H9 (cell line): ENCODE measurements at regions not wholly inside any gene's neighbourhood (a gene's known extent, or its start where the extent isn't known, plus 50 kb on each side); places are given as distances from the start of the nearest gene placed in this dataset.

Experiments used
- DNase-seq: peaks from one replicate; pipeline ENCODE4 v3.0.0-alpha.2; 2017
- H2AFZ ChIP-seq: one replicate; pipeline ENCODE4 v1.6.1; 2013; ENCODE audit warnings: mild to moderate bottlenecking, low read length, control low read depth, moderate library complexity
- H2AK5ac ChIP-seq: 2 replicates; pipeline ENCODE4 v1.6.1; 2013; ENCODE audit warnings: low read length, control low read depth, mixed read lengths; ENCODE audit not compliant: insufficient read length
- H2BK120ac ChIP-seq: one replicate; pipeline ENCODE4 v1.6.1; 2013; ENCODE audit warnings: low read depth, mild to moderate bottlenecking, low read length, control low read depth, inconsistent platforms; ENCODE audit not compliant: poor library complexity, severe bottlenecking
- H2BK12ac ChIP-seq: 2 replicates; pipeline ENCODE4 v1.6.1; 2013; ENCODE audit warnings: low read length, control low read depth, mixed read lengths, low read depth; ENCODE audit not compliant: insufficient read length
- H2BK15ac ChIP-seq: 2 replicates; pipeline ENCODE4 v1.6.1; 2013; ENCODE audit warnings: low read depth, low read length, control low read depth
- H2BK20ac ChIP-seq: one replicate; pipeline ENCODE4 v1.6.1; 2013; ENCODE audit warnings: low read depth, mild to moderate bottlenecking, low read length, control low read depth, inconsistent platforms; ENCODE audit not compliant: poor library complexity, severe bottlenecking
- H2BK5ac ChIP-seq: 2 replicates; pipeline ENCODE4 v1.6.1; 2013; ENCODE audit warnings: low read length, control low read depth, mixed read lengths; ENCODE audit not compliant: insufficient read length
- H3K14ac ChIP-seq: 2 replicates; pipeline ENCODE4 v1.6.1; 2013; ENCODE audit warnings: low read length, control low read depth; ENCODE audit not compliant: insufficient read depth
- H3K18ac ChIP-seq: 2 replicates; pipeline ENCODE4 v1.6.1; 2013; ENCODE audit warnings: low read depth, mild to moderate bottlenecking, mixed read lengths, low read length, control low read depth; ENCODE audit not compliant: insufficient read length
- H3K23ac ChIP-seq: 2 replicates; pipeline ENCODE4 v1.6.1; 2013; ENCODE audit warnings: low read length, control low read depth, mixed read lengths, low read depth; ENCODE audit not compliant: insufficient read length
- H3K23me2 ChIP-seq: 2 replicates; pipeline ENCODE4 v1.6.1; 2013; ENCODE audit warnings: low read depth, mild to moderate bottlenecking, mixed read lengths, low read length, control low read depth; ENCODE audit not compliant: insufficient read length, poor library complexity, severe bottlenecking
- H3K27ac ChIP-seq: 2 replicates; pipeline ENCODE4 v1.5.1; 2013; ENCODE audit warnings: low read length, control low read depth, mixed read lengths, low read depth; ENCODE audit not compliant: insufficient read length
- H3K27me3 ChIP-seq: 2 replicates; pipeline ENCODE4 v1.6.1; 2013; ENCODE audit warnings: low read length, control low read depth, inconsistent platforms; ENCODE audit not compliant: insufficient read depth
- H3K4ac ChIP-seq: 2 replicates; pipeline ENCODE4 v1.6.1; 2013; ENCODE audit warnings: low read depth, mild to moderate bottlenecking, control low read depth, inconsistent platforms, low read length, moderate library complexity
- H3K4me1 ChIP-seq: 2 replicates; pipeline ENCODE4 v1.6.1; 2013; ENCODE audit warnings: low read length, control low read depth, inconsistent platforms; ENCODE audit not compliant: insufficient read depth
- H3K4me2 ChIP-seq: 2 replicates; pipeline ENCODE4 v1.6.1; 2013; ENCODE audit warnings: low read length, control low read depth, mixed read lengths; ENCODE audit not compliant: insufficient read length, insufficient read depth
- H3K56ac ChIP-seq: 2 replicates; pipeline ENCODE4 v1.6.1; 2013; ENCODE audit warnings: low read depth, mild to moderate bottlenecking, mixed read lengths, low read length, control low read depth; ENCODE audit not compliant: insufficient read length
- H3K79me1 ChIP-seq: 2 replicates; pipeline ENCODE4 v1.6.1; 2013; ENCODE audit warnings: low read depth, mild to moderate bottlenecking, moderate library complexity, low read length, control low read depth, inconsistent platforms; ENCODE audit not compliant: insufficient read depth, poor library complexity, severe bottlenecking
- H3K79me2 ChIP-seq: 2 replicates; pipeline ENCODE4 v1.6.1; 2013; ENCODE audit warnings: low read length, control low read depth, inconsistent platforms; ENCODE audit not compliant: insufficient read depth
- H3K9ac ChIP-seq: 2 replicates; pipeline ENCODE4 v1.6.1; 2013; ENCODE audit warnings: low read length, control low read depth, mixed read lengths; ENCODE audit not compliant: insufficient read length; ENCODE audit errors: extremely low read depth
- H3K9me3 ChIP-seq: one replicate; pipeline ENCODE4 v1.6.1; 2013; ENCODE audit warnings: low read depth, low read length, inconsistent platforms; ENCODE audit not compliant: control insufficient read depth
- H3T11ph ChIP-seq: one replicate; pipeline ENCODE4 v1.6.1; 2013; ENCODE audit warnings: mild to moderate bottlenecking, low read length, control low read depth, inconsistent platforms
- H4K20me1 ChIP-seq: one replicate; pipeline ENCODE4 v1.6.1; 2013; ENCODE audit not compliant: control insufficient read depth, insufficient read length, insufficient read depth
- H4K5ac ChIP-seq: 2 replicates; pipeline ENCODE4 v1.6.1; 2013; ENCODE audit warnings: low read depth, mild to moderate bottlenecking, mixed read lengths, low read length, control low read depth; ENCODE audit not compliant: insufficient read length
- H4K8ac ChIP-seq: replicated peaks from 2 replicates; pipeline ENCODE4 v1.6.1; 2013; ENCODE audit warnings: low read length, control low read depth, mixed read lengths, low read depth; ENCODE audit not compliant: insufficient read length
- H4K91ac ChIP-seq: 2 replicates; pipeline ENCODE4 v1.6.1; 2013; ENCODE audit warnings: low read depth, mild to moderate bottlenecking, moderate library complexity, mixed read lengths, low read length, control low read depth; ENCODE audit not compliant: insufficient read length
- H3K27ac Mint-ChIP-seq, 3 experiments: 2 replicates in 2 of 3; 3 replicates in 1 of 3; pipeline ENCODE4 v1.8.0; 2020 to 2021; ENCODE audit warnings: mixed read lengths in 3 of 3, mild to moderate bottlenecking in 1 of 3, moderate library complexity in 1 of 3
- H3K27me3 Mint-ChIP-seq: 2 replicates; pipeline ENCODE4 v1.8.0; 2021; ENCODE audit warnings: low read depth, mild to moderate bottlenecking, moderate library complexity, mixed read lengths
- H3K36me3 Mint-ChIP-seq, 3 experiments: 2 replicates in 2 of 3; 3 replicates in 1 of 3; pipeline ENCODE4 v1.8.0; 2020 to 2021; ENCODE audit warnings: low read depth in 3 of 3, mixed read lengths in 3 of 3; ENCODE audit not compliant: insufficient read depth in 1 of 3
- H3K4me1 Mint-ChIP-seq, 2 experiments: 2 replicates each; pipeline ENCODE4 v1.8.0; 2020; ENCODE audit warnings: mixed read lengths in 2 of 2
- H3K4me3 Mint-ChIP-seq, 2 experiments: 2 replicates in 1 of 2; 3 replicates in 1 of 2; pipeline ENCODE4 v1.8.0; 2020 to 2021; ENCODE audit warnings: mild to moderate bottlenecking in 2 of 2, mixed read lengths in 2 of 2, moderate library complexity in 1 of 2
- H3K9me3 Mint-ChIP-seq, 2 experiments: 2 replicates in 1 of 2; 3 replicates in 1 of 2; pipeline ENCODE4 v1.8.0; 2020; ENCODE audit warnings: mild to moderate bottlenecking in 2 of 2, mixed read lengths in 2 of 2, moderate library complexity in 1 of 2
- CTCF ChIP-seq: fragments of 200-600 bp; sonication (generic); conservative IDR thresholded peaks from 3 replicates; pipeline ENCODE4 v1.8.0; 2021; ENCODE audit warnings: antibody characterized with exemption, mild to moderate bottlenecking
- WGBS: extraction: QIAGEN DNeasy Blood & Tissue Kit; methylation state at CpG from one replicate; pipeline ENCODE4 v1.1.7; 2013; ENCODE audit warnings: missing lambda C conversion rate, low lambda C conversion rate, mixed read lengths; ENCODE audit not compliant: insufficient read length; ENCODE audit errors: extremely low coverage; 5-methylcytosine and 5-hydroxymethylcytosine counted together

GRCh38 chr5:125756456-125756855 lies 666.8 kb upstream of the GRAMD2B start:
- no peak overlapping the region for H2BK120ac ChIP-seq
- no peak overlapping the region for H2BK5ac ChIP-seq
- no peaks in the 10 kb centered on the region for H3K27me3 ChIP-seq
- no peak for TF ChIP-seq CTCF
- no peak overlapping the region for H3K56ac ChIP-seq
- no peaks in the 10 kb centered on the region for H3K23me2 ChIP-seq
- H3K79me2 ChIP-seq = no peaks in the 10 kb centered on the region
- H4K5ac ChIP-seq = no peak overlapping the region
- no peak overlapping the region for H2AK5ac ChIP-seq
- no peaks in the 10 kb centered on the region; the same call in 1 of the 2 replicates for H3K4me1 ChIP-seq
- no peak overlapping the region for H2BK15ac ChIP-seq
- H3K4ac ChIP-seq = no peak overlapping the region
- H3K4me3 Mint-ChIP-seq = no peak overlapping the region
- H4K8ac ChIP-seq = no peak overlapping the region
- no peak overlapping the region for H3K18ac ChIP-seq
- H3K36me3 Mint-ChIP-seq = peaks cover 3 to 15% (median 4%) of the 10 kb centered on the region in 3 experiments; a peak in 6 of 7 replicates
- H4K20me1 ChIP-seq = no peaks in the 10 kb centered on the region
- no peaks in the 10 kb centered on the region for H3K9me3 ChIP-seq
- no peak overlapping the region for H3K27ac Mint-ChIP-seq
- H3K9me3 Mint-ChIP-seq = peaks cover 4 to 14% of the 10 kb centered on the region in 2 experiments; a peak in 4 of 5 replicates
- no peak overlapping the region for H4K91ac ChIP-seq
- H3T11ph ChIP-seq = no peak overlapping the region
- no peak overlapping the region for H3K4me2 ChIP-seq
- H3K4me1 Mint-ChIP-seq = peaks cover 8 to 9% of the 10 kb centered on the region in 2 experiments
- DNase-seq = no peak
- H3K27me3 Mint-ChIP-seq = no peaks in the 10 kb centered on the region
- H2AFZ ChIP-seq = no peak overlapping the region
- H3K23ac ChIP-seq = no peak overlapping the region
- no peak overlapping the region for H2BK12ac ChIP-seq
- H2BK20ac ChIP-seq = no peak overlapping the region
- H3K14ac ChIP-seq = no peak overlapping the region
- whole genome bisulfite sequencing = no CpG with 5 or more reads among the region's 2 CpGs
- no peaks in the 10 kb centered on the region for H3K79me1 ChIP-seq
- no peak overlapping the region for H3K9ac ChIP-seq
- no peak overlapping the region for H3K27ac ChIP-seq
